ENCODE measurements at regions not wholly inside any gene's neighbourhood (a gene's known extent, or its start where the extent isn't known, plus 50 kb on each side); places are given as distances from the start of the nearest gene placed in this dataset.

DNA sequence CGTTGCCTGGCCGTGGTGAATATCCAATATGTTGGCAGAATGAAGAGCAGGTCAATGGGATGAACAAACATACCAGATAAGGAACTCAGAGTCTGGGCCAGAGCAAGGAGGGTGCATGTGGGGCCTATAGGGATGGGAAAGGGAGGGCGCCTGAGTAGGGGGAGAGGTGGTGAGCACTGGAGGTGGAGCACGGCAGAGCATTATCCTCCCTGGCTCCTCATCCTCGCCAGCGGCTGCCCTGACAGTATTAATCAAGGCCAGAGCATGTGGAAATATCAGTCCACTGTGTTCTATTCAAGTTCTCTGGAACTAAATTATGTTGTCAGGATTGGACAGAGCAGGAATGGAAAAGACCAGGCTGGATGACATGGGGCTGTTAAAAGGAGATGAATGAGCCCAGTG lies 254.8 kb upstream of the ZMIZ1 start:
- TF ChIP-seq, protein P1, sequence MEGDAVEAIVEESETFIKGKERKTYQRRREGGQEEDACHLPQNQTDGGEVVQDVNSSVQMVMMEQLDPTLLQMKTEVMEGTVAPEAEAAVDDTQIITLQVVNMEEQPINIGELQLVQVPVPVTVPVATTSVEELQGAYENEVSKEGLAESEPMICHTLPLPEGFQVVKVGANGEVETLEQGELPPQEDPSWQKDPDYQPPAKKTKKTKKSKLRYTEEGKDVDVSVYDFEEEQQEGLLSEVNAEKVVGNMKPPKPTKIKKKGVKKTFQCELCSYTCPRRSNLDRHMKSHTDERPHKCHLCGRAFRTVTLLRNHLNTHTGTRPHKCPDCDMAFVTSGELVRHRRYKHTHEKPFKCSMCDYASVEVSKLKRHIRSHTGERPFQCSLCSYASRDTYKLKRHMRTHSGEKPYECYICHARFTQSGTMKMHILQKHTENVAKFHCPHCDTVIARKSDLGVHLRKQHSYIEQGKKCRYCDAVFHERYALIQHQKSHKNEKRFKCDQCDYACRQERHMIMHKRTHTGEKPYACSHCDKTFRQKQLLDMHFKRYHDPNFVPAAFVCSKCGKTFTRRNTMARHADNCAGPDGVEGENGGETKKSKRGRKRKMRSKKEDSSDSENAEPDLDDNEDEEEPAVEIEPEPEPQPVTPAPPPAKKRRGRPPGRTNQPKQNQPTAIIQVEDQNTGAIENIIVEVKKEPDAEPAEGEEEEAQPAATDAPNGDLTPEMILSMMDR (conservative IDR thresholded peaks at IDR 0.05 in 1 of 2, IDR thresholded peaks at IDR 0.05 in 1 of 2; ENCODE audit: extremely low read depth in 1 of 2, insufficient read depth in 1 of 2, low read depth in 1 of 2, low read length in 2 of 2) = no peak
- no peak for TF ChIP-seq EZH2 (IDR thresholded peaks at IDR 0.05; ENCODE audit: borderline replicate concordance, low read length)

Measured in mammary epithelial cell (primary cell).